ENCODE measurements at regions not wholly inside any gene's neighbourhood (a gene's known extent, or its start where the extent isn't known, plus 50 kb on each side); places are given as distances from the start of the nearest gene placed in this dataset.

DNA sequence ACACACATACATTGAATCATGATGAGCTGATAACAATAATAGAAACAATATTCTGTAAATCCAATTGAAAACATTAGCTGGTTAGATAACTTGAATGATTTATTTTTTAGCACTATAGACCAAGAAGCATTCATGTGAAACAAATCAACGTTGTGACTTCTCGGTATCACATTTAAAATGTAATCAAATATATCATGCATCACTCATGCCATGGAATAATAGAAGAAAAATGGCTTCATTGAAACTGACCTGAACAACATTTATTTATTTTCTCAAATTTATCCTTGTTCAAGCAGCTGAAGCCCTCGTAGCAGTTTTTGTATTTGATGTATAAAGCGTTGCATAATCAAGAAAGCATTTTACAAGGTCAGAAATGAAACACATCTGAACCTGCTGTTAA lies 299.6 kb upstream of the CDH18 start (continued):
- TF ChIP-seq RCOR1 (IDR thresholded peaks at IDR 0.05; ENCODE audit: low read length) (no peak), JUND (IDR thresholded peaks at IDR 0.05) (no peak)

DNA sequence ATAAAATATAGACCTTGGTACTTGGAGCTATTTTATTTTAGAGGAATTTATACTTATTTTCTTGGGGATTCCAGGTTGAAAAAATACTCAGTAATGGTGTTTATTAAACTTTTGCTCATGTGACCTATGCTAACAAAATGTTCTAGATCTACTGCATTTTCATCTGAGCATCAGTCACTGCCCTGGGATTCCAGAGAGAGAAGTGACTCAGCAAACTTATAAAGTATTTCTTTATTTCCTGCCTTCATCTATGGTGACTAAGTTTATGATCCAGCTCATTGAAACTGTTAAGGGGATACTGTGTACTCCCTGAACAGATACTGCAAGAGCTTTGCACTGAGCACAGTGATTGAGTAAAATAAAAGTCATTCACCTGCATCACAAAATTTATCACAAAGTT lies 298.5 kb upstream of the CDH18 start:
- TF ChIP-seq, protein P1, sequence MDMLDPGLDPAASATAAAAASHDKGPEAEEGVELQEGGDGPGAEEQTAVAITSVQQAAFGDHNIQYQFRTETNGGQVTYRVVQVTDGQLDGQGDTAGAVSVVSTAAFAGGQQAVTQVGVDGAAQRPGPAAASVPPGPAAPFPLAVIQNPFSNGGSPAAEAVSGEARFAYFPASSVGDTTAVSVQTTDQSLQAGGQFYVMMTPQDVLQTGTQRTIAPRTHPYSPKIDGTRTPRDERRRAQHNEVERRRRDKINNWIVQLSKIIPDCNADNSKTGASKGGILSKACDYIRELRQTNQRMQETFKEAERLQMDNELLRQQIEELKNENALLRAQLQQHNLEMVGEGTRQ (IDR thresholded peaks at IDR 0.05; ENCODE audit: borderline replicate concordance, low read depth, low read length): no peak
- TF ChIP-seq YY1 (IDR thresholded peaks at IDR 0.05; ENCODE audit: low read depth): no peak
- no peak for TF ChIP-seq FOXM1 (IDR thresholded peaks at IDR 0.05; ENCODE audit: low read depth)
- TF ChIP-seq, protein P2, sequence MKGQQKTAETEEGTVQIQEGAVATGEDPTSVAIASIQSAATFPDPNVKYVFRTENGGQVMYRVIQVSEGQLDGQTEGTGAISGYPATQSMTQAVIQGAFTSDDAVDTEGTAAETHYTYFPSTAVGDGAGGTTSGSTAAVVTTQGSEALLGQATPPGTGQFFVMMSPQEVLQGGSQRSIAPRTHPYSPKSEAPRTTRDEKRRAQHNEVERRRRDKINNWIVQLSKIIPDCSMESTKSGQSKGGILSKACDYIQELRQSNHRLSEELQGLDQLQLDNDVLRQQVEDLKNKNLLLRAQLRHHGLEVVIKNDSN (IDR thresholded peaks at IDR 0.05; ENCODE audit: borderline replicate concordance, low read depth): no peak
- no peak for TF ChIP-seq RXRA (IDR thresholded peaks at IDR 0.05; ENCODE audit: borderline replicate concordance, low read depth)
- TF ChIP-seq, protein P3, sequence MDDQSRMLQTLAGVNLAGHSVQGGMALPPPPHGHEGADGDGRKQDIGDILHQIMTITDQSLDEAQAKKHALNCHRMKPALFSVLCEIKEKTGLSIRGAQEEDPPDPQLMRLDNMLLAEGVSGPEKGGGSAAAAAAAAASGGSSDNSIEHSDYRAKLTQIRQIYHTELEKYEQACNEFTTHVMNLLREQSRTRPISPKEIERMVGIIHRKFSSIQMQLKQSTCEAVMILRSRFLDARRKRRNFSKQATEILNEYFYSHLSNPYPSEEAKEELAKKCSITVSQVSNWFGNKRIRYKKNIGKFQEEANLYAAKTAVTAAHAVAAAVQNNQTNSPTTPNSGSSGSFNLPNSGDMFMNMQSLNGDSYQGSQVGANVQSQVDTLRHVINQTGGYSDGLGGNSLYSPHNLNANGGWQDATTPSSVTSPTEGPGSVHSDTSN (IDR thresholded peaks at IDR 0.05): 0 out of 2 replicates have a peak, but pooled peaks have one; percentile 13
- TF ChIP-seq FOSL2 (IDR thresholded peaks at IDR 0.05; ENCODE audit: borderline replicate concordance, low read depth): peak; percentile 20; the same call in 1 of the 2 replicates
- 0 out of 2 replicates have a peak, but pooled peaks have one; percentile 11 for TF ChIP-seq TEAD4 (IDR thresholded peaks at IDR 0.05; ENCODE audit: borderline replicate concordance, insufficient read depth)
- TF ChIP-seq, protein P4, sequence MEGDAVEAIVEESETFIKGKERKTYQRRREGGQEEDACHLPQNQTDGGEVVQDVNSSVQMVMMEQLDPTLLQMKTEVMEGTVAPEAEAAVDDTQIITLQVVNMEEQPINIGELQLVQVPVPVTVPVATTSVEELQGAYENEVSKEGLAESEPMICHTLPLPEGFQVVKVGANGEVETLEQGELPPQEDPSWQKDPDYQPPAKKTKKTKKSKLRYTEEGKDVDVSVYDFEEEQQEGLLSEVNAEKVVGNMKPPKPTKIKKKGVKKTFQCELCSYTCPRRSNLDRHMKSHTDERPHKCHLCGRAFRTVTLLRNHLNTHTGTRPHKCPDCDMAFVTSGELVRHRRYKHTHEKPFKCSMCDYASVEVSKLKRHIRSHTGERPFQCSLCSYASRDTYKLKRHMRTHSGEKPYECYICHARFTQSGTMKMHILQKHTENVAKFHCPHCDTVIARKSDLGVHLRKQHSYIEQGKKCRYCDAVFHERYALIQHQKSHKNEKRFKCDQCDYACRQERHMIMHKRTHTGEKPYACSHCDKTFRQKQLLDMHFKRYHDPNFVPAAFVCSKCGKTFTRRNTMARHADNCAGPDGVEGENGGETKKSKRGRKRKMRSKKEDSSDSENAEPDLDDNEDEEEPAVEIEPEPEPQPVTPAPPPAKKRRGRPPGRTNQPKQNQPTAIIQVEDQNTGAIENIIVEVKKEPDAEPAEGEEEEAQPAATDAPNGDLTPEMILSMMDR (IDR thresholded peaks at IDR 0.05): no peak
- no peak for TF ChIP-seq MXI1 (IDR thresholded peaks at IDR 0.05; ENCODE audit: low read depth, low read length)
- TF ChIP-seq JUND (IDR thresholded peaks at IDR 0.05): no peak
- TF ChIP-seq, protein P5, sequence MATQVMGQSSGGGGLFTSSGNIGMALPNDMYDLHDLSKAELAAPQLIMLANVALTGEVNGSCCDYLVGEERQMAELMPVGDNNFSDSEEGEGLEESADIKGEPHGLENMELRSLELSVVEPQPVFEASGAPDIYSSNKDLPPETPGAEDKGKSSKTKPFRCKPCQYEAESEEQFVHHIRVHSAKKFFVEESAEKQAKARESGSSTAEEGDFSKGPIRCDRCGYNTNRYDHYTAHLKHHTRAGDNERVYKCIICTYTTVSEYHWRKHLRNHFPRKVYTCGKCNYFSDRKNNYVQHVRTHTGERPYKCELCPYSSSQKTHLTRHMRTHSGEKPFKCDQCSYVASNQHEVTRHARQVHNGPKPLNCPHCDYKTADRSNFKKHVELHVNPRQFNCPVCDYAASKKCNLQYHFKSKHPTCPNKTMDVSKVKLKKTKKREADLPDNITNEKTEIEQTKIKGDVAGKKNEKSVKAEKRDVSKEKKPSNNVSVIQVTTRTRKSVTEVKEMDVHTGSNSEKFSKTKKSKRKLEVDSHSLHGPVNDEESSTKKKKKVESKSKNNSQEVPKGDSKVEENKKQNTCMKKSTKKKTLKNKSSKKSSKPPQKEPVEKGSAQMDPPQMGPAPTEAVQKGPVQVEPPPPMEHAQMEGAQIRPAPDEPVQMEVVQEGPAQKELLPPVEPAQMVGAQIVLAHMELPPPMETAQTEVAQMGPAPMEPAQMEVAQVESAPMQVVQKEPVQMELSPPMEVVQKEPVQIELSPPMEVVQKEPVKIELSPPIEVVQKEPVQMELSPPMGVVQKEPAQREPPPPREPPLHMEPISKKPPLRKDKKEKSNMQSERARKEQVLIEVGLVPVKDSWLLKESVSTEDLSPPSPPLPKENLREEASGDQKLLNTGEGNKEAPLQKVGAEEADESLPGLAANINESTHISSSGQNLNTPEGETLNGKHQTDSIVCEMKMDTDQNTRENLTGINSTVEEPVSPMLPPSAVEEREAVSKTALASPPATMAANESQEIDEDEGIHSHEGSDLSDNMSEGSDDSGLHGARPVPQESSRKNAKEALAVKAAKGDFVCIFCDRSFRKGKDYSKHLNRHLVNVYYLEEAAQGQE (IDR thresholded peaks at IDR 0.05; ENCODE audit: low read depth, low read length): no peak
- no peak for TF ChIP-seq SIN3A (IDR thresholded peaks at IDR 0.05; ENCODE audit: borderline replicate concordance, low read depth, low read length)
- no peak for TF ChIP-seq ELF1 (IDR thresholded peaks at IDR 0.05)
- TF ChIP-seq, protein P6, sequence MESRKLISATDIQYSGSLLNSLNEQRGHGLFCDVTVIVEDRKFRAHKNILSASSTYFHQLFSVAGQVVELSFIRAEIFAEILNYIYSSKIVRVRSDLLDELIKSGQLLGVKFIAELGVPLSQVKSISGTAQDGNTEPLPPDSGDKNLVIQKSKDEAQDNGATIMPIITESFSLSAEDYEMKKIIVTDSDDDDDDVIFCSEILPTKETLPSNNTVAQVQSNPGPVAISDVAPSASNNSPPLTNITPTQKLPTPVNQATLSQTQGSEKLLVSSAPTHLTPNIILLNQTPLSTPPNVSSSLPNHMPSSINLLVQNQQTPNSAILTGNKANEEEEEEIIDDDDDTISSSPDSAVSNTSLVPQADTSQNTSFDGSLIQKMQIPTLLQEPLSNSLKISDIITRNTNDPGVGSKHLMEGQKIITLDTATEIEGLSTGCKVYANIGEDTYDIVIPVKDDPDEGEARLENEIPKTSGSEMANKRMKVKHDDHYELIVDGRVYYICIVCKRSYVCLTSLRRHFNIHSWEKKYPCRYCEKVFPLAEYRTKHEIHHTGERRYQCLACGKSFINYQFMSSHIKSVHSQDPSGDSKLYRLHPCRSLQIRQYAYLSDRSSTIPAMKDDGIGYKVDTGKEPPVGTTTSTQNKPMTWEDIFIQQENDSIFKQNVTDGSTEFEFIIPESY (IDR thresholded peaks at IDR 0.05; ENCODE audit: borderline replicate concordance, low read depth): no peak
- CTCF ChIA-PET: interaction anchor here (0.6 kb wide), 1 partner anchor 727 kb away, joined by 3 read pairs; no protein-coding TSS in a partner anchor
- Histone ChIP-seq H3K79me2 (ENCODE audit: insufficient read depth) (no peaks in the 10 kb centered on the region), H3K27me3 (ENCODE audit: insufficient read depth) (no peaks in the 10 kb centered on the region), H3K27ac (ENCODE audit: low read depth in 2 of 2, low read length in 1 of 2) (no peak overlapping the region), H3K9ac (no peak overlapping the region), H4K20me1 (ENCODE audit: insufficient read depth) (no peaks in the 10 kb centered on the region), H3K9me2 (no peaks in the 10 kb centered on the region), H3K4me2 (no peak overlapping the region), H3K36me3 (replicated peaks in 1 of 2; ENCODE audit: control insufficient read depth in 1 of 2, insufficient read depth in 2 of 2, low read length in 1 of 2) (no peaks in the 10 kb centered on the region), H3K9me3 (no peaks in the 10 kb centered on the region), H3F3A (replicated peaks; ENCODE audit: insufficient read depth) (no peaks in the 10 kb centered on the region), H3K4me3 (ENCODE audit: low read depth in 2 of 2, low read length in 1 of 2) (no peak overlapping the region), H3K4me1 (ENCODE audit: control insufficient read depth in 1 of 2, insufficient read depth in 2 of 2, low read depth in 1 of 2, low read length in 1 of 2) (no peaks in the 10 kb centered on the region), H2AFZ (ENCODE audit: low read depth) (no peak overlapping the region)
- DNase-seq: no peak
- POLR2A ChIA-PET: no interaction called here
